ENCODE measurements at regions not wholly inside any gene's neighbourhood (a gene's known extent, or its start where the extent isn't known, plus 50 kb on each side); places are given as distances from the start of the nearest gene placed in this dataset.

DNA sequence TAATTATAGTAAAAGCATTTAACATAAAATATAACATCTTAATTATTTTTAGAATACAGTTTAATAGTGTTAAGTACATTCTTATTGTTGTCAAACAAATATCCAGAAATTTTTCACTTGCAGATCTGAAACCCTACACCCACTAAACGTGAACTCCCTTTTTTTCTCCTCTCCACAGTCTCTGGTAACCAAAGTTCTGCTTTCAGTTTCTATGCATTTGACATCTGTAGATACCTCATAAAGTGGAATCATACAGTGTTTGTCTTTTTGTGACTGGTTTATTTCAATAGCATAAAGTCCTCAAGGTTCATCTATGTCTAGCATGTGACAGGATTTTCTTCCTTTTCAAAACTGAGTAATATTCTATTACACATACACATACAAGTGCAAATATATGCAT, 286.3 kb downstream of the BTBD3 start:
- TF ChIP-seq CTCF (IDR thresholded peaks at IDR 0.05) (no peak), POLR2AphosphoS5 (IDR thresholded peaks at IDR 0.05) (no peak), POLR2A (IDR thresholded peaks at IDR 0.05) (no peak), EP300 (IDR thresholded peaks at IDR 0.05) (no peak)

Data from upper lobe of left lung (tissue), 4 donors.